B cell (primary cell): ENCODE measurements at regions not wholly inside any gene's neighbourhood (a gene's known extent, or its start where the extent isn't known, plus 50 kb on each side); places are given as distances from the start of the nearest gene placed in this dataset.

Experiments
- ATAC-seq: fragments of 200-7000 bp; cut with Tn5 transposase; one replicate; pipeline ENCODE4 v1.10.0; 2021; ENCODE audit warnings: low read depth, mild to moderate bottlenecking, moderate number of reproducible peaks, moderate library complexity
- CTCF ChIA-PET: fragments of 350-600 bp; sonication (Branson Sonifier 250); formaldehyde crosslinking; loops from one replicate; lab custom pipeline; 2021; ENCODE audit warnings: antibody characterized with exemption, inconsistent platforms; lab: Charles Lee
- POLR2A ChIA-PET: fragments of 350-600 bp; sonication (Branson Sonifier 250); formaldehyde crosslinking; loops from one replicate; lab custom pipeline; 2021; ENCODE audit warnings: antibody characterized with exemption; lab: Charles Lee
- DNase-seq: peaks from one replicate; pipeline ENCODE4 v3.0.0; 2013
- H2AFZ ChIP-seq: 2 replicates; pipeline ENCODE4 v1.6.1; 2012; ENCODE audit warnings: mild to moderate bottlenecking, low read depth, low read length; ENCODE audit not compliant: insufficient read depth, poor library complexity, severe bottlenecking
- H3K27ac ChIP-seq, 2 donors: 1 replicate in 1 of 2; 2 replicates in 1 of 2; pipeline ENCODE4 v1.5.1; 2012 to 2013; ENCODE audit warnings: low read length in 2 of 2, mild to moderate bottlenecking in 2 of 2, moderate library complexity in 1 of 2
- H3K27me3 ChIP-seq, 4 experiments: fragments of 200-600 bp in 1 of 4; sonication (generic) in 1 of 4; replicated peaks in 1 of 4; 1 replicate in 2 of 4; 2 replicates in 2 of 4; pipeline versions ENCODE4 v1.6.1 to v1.7.0; 2013 to 2016; ENCODE audit warnings: low read length in 3 of 4, mild to moderate bottlenecking in 2 of 4, mixed read lengths in 1 of 4, moderate library complexity in 1 of 4; ENCODE audit not compliant: insufficient read depth in 4 of 4, control insufficient read depth in 3 of 4; ENCODE audit errors: control extremely low read depth in 1 of 4
- H3K36me3 ChIP-seq, 2 experiments: replicated peaks in 1 of 2; 1 replicate in 1 of 2; 2 replicates in 1 of 2; pipeline versions ENCODE4 v1.6.1 to v1.7.1; 2013; ENCODE audit warnings: low read length in 1 of 2; ENCODE audit not compliant: insufficient read depth in 2 of 2, control insufficient read depth in 1 of 2; ENCODE audit errors: control extremely low read depth in 1 of 2, extremely low read depth in 1 of 2
- H3K4me1 ChIP-seq, 2 donors: fragments of 200-600 bp in 1 of 2; sonication (generic) in 1 of 2; 1 replicate in 1 of 2; 2 replicates in 1 of 2; pipeline versions ENCODE4 v1.5.1 to v1.6.1; 2013 to 2017; ENCODE audit warnings: low read length in 2 of 2; ENCODE audit not compliant: control insufficient read depth in 2 of 2, insufficient read depth in 2 of 2
- H3K4me2 ChIP-seq: replicated peaks from 2 replicates; pipeline ENCODE3; 2012; ENCODE audit warnings: mild to moderate bottlenecking, low read depth, low read length; ENCODE audit not compliant: poor library complexity, severe bottlenecking
- H3K4me3 ChIP-seq, 5 experiments: fragments of 200-600 bp in 1 of 5; sonication (generic) in 1 of 5; 1 replicate in 3 of 5; 2 replicates in 2 of 5; pipeline versions ENCODE4 v1.5.1 to v1.7.0; 2011 to 2016; ENCODE audit warnings: low read length in 4 of 5, mild to moderate bottlenecking in 4 of 5, low read depth in 2 of 5, control low read depth in 1 of 5, moderate library complexity in 1 of 5; ENCODE audit not compliant: insufficient read depth in 1 of 5; ENCODE audit errors: control extremely low read depth in 1 of 5, extremely low read depth in 1 of 5
- H3K79me2 ChIP-seq: fragments of 200-600 bp; sonication (generic); one replicate; pipeline ENCODE4 v1.6.0; 2016; ENCODE audit warnings: low read length; ENCODE audit not compliant: control insufficient read depth, insufficient read depth
- H3K9ac ChIP-seq: fragments of 200-600 bp; sonication (generic); 2 replicates; pipeline ENCODE4 v1.6.1; 2017; ENCODE audit warnings: mild to moderate bottlenecking, low read length, moderate library complexity
- H3K9me3 ChIP-seq, 3 donors: one replicate each; pipeline versions ENCODE4 v1.6.1 to v1.7.1; 2013; ENCODE audit warnings: low read length in 2 of 3; ENCODE audit not compliant: control insufficient read depth in 2 of 3, insufficient read depth in 1 of 3; ENCODE audit errors: control extremely low read depth in 1 of 3
- H4K20me1 ChIP-seq: 2 replicates; pipeline ENCODE4 v1.6.0; 2012; ENCODE audit warnings: mild to moderate bottlenecking, low read length; ENCODE audit not compliant: insufficient read depth, control insufficient read depth, poor library complexity, severe bottlenecking
- H3K27ac Mint-ChIP-seq: one replicate; pipeline ENCODE4 v1.8.0; 2021; ENCODE audit warnings: mixed read lengths
- H3K27me3 Mint-ChIP-seq: one replicate; pipeline ENCODE4 v1.8.0; 2021; ENCODE audit warnings: mixed read lengths
- H3K4me1 Mint-ChIP-seq: one replicate; pipeline ENCODE4 v1.8.0; 2021; ENCODE audit warnings: mixed read lengths
- H3K4me3 Mint-ChIP-seq: one replicate; pipeline ENCODE4 v1.8.0; 2021; ENCODE audit warnings: mixed read lengths
- H3K9me3 Mint-ChIP-seq: one replicate; pipeline ENCODE4 v1.8.0; 2022; ENCODE audit warnings: mixed read lengths; ENCODE audit not compliant: insufficient read depth
- CTCF ChIP-seq: fragments of 200-600 bp; IDR thresholded peaks from one replicate; pipeline ENCODE4 v1.8.0; 2022; ENCODE audit warnings: antibody characterized with exemption, mild to moderate bottlenecking
- EZH2 ChIP-seq: IDR thresholded peaks from 2 replicates; pipeline ENCODE4 v1.6.1; 2012; ENCODE audit warnings: borderline replicate concordance, low read depth, mild to moderate bottlenecking, moderate library complexity, low read length; ENCODE audit not compliant: insufficient read depth, poor library complexity, severe bottlenecking
- WGBS: methylation state at CpG from one replicate; pipeline ENCODE4 v1.1.5; 2013; ENCODE audit warnings: missing lambda C conversion rate; ENCODE audit not compliant: insufficient coverage; 5-methylcytosine and 5-hydroxymethylcytosine counted together
- intact Hi-C: fragments of 100-400 bp; cut with micrococcal nuclease; formaldehyde crosslinking; loops from one replicate; pipeline ENCODE4 v1.10.0; 2022

- no peaks in the 10 kb centered on the region for H3K36me3 ChIP-seq
- DNase-seq (no peak), ATAC-seq (no peak)
- TF ChIP-seq CTCF, result no peak
- TF ChIP-seq EZH2, result no peak
- peaks cover 0 to 24% (median 14%) of the 10 kb centered on the region in 3 donors for H3K9me3 ChIP-seq
- no peak overlapping the region for H3K27ac ChIP-seq
- H3K4me1 ChIP-seq, result no peaks in the 10 kb centered on the region
- WGBS, result no CpG with 5 or more reads among the region's 1 CpG
- peaks cover 8% of the 10 kb centered on the region for H3K9me3 Mint-ChIP-seq
- CTCF ChIA-PET, result interaction anchor here (1.6 kb wide), 1 partner anchor 14 kb away, joined by 6 read pairs; no protein-coding TSS in a partner anchor
- H4K20me1 ChIP-seq, result no peaks in the 10 kb centered on the region
- H3K9ac ChIP-seq, result no peak overlapping the region
- peaks cover 0 to 4% (median 2%) of the 10 kb centered on the region in 4 experiments for H3K27me3 ChIP-seq
- H2AFZ ChIP-seq, result no peak overlapping the region
- intact Hi-C loops, result no loop called here
- H3K4me3 Mint-ChIP-seq, result no peak overlapping the region
- H3K4me3 ChIP-seq, result no peak overlapping the region
- no peak overlapping the region for H3K4me2 ChIP-seq
- H3K27ac Mint-ChIP-seq, result no peak overlapping the region
- peaks cover 5% of the 10 kb centered on the region for H3K27me3 Mint-ChIP-seq
- H3K79me2 ChIP-seq, result no peaks in the 10 kb centered on the region
- POLR2A ChIA-PET, result no interaction called here
- no peaks in the 10 kb centered on the region for H3K4me1 Mint-ChIP-seq
Measured at GRCh38 chr5:112566251-112566650, 147.2 kb upstream of the EPB41L4A start.

DNA sequence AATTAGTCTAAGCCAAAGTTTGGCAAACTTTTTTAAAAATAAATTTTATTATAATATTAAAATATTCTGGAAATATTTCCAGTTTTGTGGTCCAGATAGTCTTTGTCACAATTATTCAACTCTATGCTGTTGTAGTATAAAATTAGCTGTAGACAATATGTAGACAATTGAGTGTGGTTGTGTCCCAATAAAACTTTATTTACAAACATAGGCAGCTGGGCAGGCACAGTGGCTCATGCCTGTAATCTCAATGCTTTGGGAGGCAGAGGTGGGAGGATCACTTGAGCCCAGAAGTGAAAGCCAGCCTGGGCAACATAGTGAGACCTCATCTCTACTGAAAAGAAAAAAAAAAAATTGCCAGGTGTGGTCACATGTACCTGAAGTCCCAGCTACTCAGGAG lies 150.5 kb upstream of the EPB41L4A start:
- DNase-seq (no peak), ATAC-seq (no peak)
- POLR2A ChIA-PET, result no interaction called here
- Histone ChIP-seq H3K4me3 (no peak overlapping the region), H3K9ac (no peak overlapping the region), H3K36me3 (no peaks in the 10 kb centered on the region), H3K79me2 (no peaks in the 10 kb centered on the region), H3K27me3 (peaks cover 0 to 9% (median 2%) of the 10 kb centered on the region in 4 experiments), H4K20me1 (no peaks in the 10 kb centered on the region), H3K4me2 (no peak overlapping the region), H3K27ac (no peak overlapping the region), H3K4me1 (no peaks in the 10 kb centered on the region), H2AFZ (no peak overlapping the region), H3K9me3 (peaks cover 0 to 5% (median 0%) of the 10 kb centered on the region in 3 donors)
- Mint-ChIP-seq H3K4me3 (no peak overlapping the region), H3K27me3 (peaks cover 14% of the 10 kb centered on the region), H3K4me1 (no peaks in the 10 kb centered on the region), H3K27ac (no peak overlapping the region), H3K9me3 (no peaks in the 10 kb centered on the region)
- CTCF ChIA-PET, result no interaction called here
- intact Hi-C loops, result no loop called here
- no peak for TF ChIP-seq EZH2
- TF ChIP-seq CTCF, result no peak
